ENCODE measurements at regions not wholly inside any gene's neighbourhood (a gene's known extent, or its start where the extent isn't known, plus 50 kb on each side); places are given as distances from the start of the nearest gene placed in this dataset.

GRCh38 chr20:57930351-57930750, 220.5 kb upstream of the PMEPA1 start:
- Histone ChIP-seq H4K8ac (ENCODE audit: extremely low read depth, insufficient read depth, low read length) (no peak overlapping the region), H3K36me3 (ENCODE audit: control insufficient read depth in 2 of 4, insufficient read depth in 4 of 4, low read length in 3 of 4) (no peaks in the 10 kb centered on the region), H3K18ac (ENCODE audit: extremely low read depth, low read length) (no peak overlapping the region), H3K4me2 (ENCODE audit: insufficient read depth in 1 of 2, low read depth in 2 of 2, low read length in 2 of 2) (no peak overlapping the region), H3K23ac (ENCODE audit: insufficient read length) (no peak overlapping the region), H3K4me1 (replicated peaks in 1 of 4; ENCODE audit: control insufficient read depth in 3 of 4, insufficient read depth in 4 of 4, low read length in 3 of 4) (no peaks in the 10 kb centered on the region), H3K23me2 (ENCODE audit: low read depth, low read length) (no peaks in the 10 kb centered on the region; the same call in 1 of the 2 replicates), H2BK5ac (ENCODE audit: low read depth, low read length) (no peak overlapping the region), H4K20me1 (replicated peaks in 1 of 2; ENCODE audit: control insufficient read depth in 1 of 2, insufficient read depth in 2 of 2, low read length in 2 of 2) (no peaks in the 10 kb centered on the region), H2AFZ (ENCODE audit: low read length) (no peak overlapping the region), H3K79me1 (ENCODE audit: low read depth, low read length) (no peaks in the 10 kb centered on the region), H2AK5ac (ENCODE audit: low read depth, low read length) (no peak overlapping the region), H3K4ac (replicated peaks; ENCODE audit: insufficient read length, low read depth, low read length) (no peak overlapping the region), H3K9ac (replicated peaks in 1 of 4; ENCODE audit: extremely low read depth in 1 of 4, low read depth in 3 of 4, low read length in 3 of 4) (no peak overlapping the region), H2BK12ac (ENCODE audit: low read depth, low read length) (no peak overlapping the region), H3K4me3 (ENCODE audit: extremely low read depth in 1 of 4, insufficient read depth in 2 of 4, low read depth in 3 of 4, low read length in 4 of 4) (no peak overlapping the region), H3K14ac (ENCODE audit: insufficient read length) (no peak overlapping the region), H2BK20ac (ENCODE audit: low read length) (no peak overlapping the region), H3K79me2 (ENCODE audit: control insufficient read depth in 1 of 2, insufficient read depth in 2 of 2, low read length in 2 of 2) (no peaks in the 10 kb centered on the region), H3K9me3 (ENCODE audit: insufficient read depth in 2 of 2, low read depth in 1 of 2, low read length in 1 of 2) (peaks cover 3 to 9% of the 10 kb centered on the region in 2 experiments; a peak in 1 of 4 replicates), H4K91ac (replicated peaks; ENCODE audit: insufficient read length, low read length) (no peak overlapping the region), H3K56ac (replicated peaks; ENCODE audit: insufficient read length, low read depth, low read length) (no peak overlapping the region), H2BK120ac (replicated peaks; ENCODE audit: low read depth, low read length) (no peak overlapping the region), H3K27ac (ENCODE audit: low read depth, low read length) (no peak overlapping the region), H2BK15ac (ENCODE audit: low read length) (no peak overlapping the region), H4K5ac (ENCODE audit: insufficient read length, low read depth, low read length) (no peak overlapping the region), H3K27me3 (replicated peaks in 1 of 4; ENCODE audit: control insufficient read depth in 3 of 4, extremely low read depth in 1 of 4, insufficient read depth in 3 of 4, low read length in 3 of 4) (no peaks in the 10 kb centered on the region)
- ChIA-PET CTCF (ENCODE audit: partially characterized antibody) (interaction anchor here (0.6 to 3.2 kb wide), 5 partner anchors 8 to 142 kb away, joined by 3 to 11 read pairs (median 3); no protein-coding TSS in a partner anchor), POLR2A (ENCODE audit: partially characterized antibody) (no interaction called here)
- DNase-seq (ENCODE audit: low read depth in 1 of 2, low spot score in 2 of 2), result no peak
- no peak for FAIRE-seq
- WGBS, 2 experiments (ENCODE audit: extremely low coverage in 1 of 2, insufficient coverage in 1 of 2, insufficient read length in 1 of 2, insufficient replicate concordance in 2 of 2, low coverage in 1 of 2, low lambda C conversion rate in 2 of 2, missing lambda C conversion rate in 1 of 2), result 90% methylated on average over 5 of the region's 5 CpGs; no CpG with 5 or more reads in 1 of the 2 experiments
- TF ChIP-seq RBBP5 (IDR thresholded peaks at IDR 0.05; ENCODE audit: borderline replicate concordance, low read depth, low read length), result no peak
- no peak for TF ChIP-seq NANOG (IDR thresholded peaks at IDR 0.05; ENCODE audit: insufficient read depth, low read depth, low read length, poor library complexity, severe bottlenecking)
- no peak for TF ChIP-seq ATF2 (IDR thresholded peaks at IDR 0.05; ENCODE audit: low read length)
- TF ChIP-seq ZNF274 (IDR thresholded peaks at IDR 0.05; ENCODE audit: borderline replicate concordance, extremely low read depth, low read length), result no peak
- no peak for TF ChIP-seq CHD1 (IDR thresholded peaks at IDR 0.05; ENCODE audit: low read depth, low read length)
- no peak for TF ChIP-seq SP2 (IDR thresholded peaks at IDR 0.05; ENCODE audit: low read length)
- TF ChIP-seq TEAD4 (IDR thresholded peaks at IDR 0.05; ENCODE audit: low read depth, low read length), result no peak
- TF ChIP-seq TBP (IDR thresholded peaks at IDR 0.05; ENCODE audit: low read depth, low read length), result no peak
- no peak for TF ChIP-seq RXRA (IDR thresholded peaks at IDR 0.05; ENCODE audit: insufficient read depth, low read depth, low read length)
- TF ChIP-seq POU5F1 (IDR thresholded peaks at IDR 0.05; ENCODE audit: low read depth, low read length), result no peak
- no peak for TF ChIP-seq POLR2A (IDR thresholded peaks at IDR 0.05; ENCODE audit: control extremely low read depth in 1 of 2, low read depth in 2 of 2, low read length in 2 of 2)

Data from H1 (cell line).